SH-SY5Y (cell line): ENCODE measurements at regions not wholly inside any gene's neighbourhood (a gene's known extent, or its start where the extent isn't known, plus 50 kb on each side); places are given as distances from the start of the nearest gene placed in this dataset.

ENCODE experiments used
- GATA2 ChIP-seq: IDR thresholded peaks from 2 replicates; pipeline ENCODE4 v1.6.1; 2011; ENCODE audit warnings: mild to moderate bottlenecking, low read depth, low read length
- GATA3 ChIP-seq: IDR thresholded peaks from 2 replicates; pipeline ENCODE4 v1.6.1; 2011; ENCODE audit warnings: low read depth, mild to moderate bottlenecking, low read length, moderate library complexity

DNA sequence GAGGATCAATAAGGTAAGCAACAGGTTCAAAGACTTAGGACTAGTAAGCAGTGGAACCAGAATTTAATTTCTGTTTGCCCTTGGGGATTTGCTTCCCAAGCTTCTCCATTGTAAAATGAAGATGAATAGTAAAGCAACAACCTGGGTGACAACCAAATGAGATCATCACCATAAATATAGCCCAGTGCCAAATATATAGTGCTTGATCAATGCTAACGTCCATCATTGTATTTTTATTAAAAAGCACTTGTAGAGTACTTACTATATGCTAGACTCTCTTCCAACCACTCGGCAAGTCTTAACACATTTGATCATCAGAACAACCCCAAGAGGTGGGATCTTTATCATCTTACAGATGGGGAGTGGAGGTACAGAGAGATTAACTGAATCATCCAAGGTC is 51.5 kb upstream of the NMNAT3 start:
- TF ChIP-seq GATA2 (no peak), GATA3 (no peak)
